ENCODE measurements at regions not wholly inside any gene's neighbourhood (a gene's known extent, or its start where the extent isn't known, plus 50 kb on each side); places are given as distances from the start of the nearest gene placed in this dataset.

DNA sequence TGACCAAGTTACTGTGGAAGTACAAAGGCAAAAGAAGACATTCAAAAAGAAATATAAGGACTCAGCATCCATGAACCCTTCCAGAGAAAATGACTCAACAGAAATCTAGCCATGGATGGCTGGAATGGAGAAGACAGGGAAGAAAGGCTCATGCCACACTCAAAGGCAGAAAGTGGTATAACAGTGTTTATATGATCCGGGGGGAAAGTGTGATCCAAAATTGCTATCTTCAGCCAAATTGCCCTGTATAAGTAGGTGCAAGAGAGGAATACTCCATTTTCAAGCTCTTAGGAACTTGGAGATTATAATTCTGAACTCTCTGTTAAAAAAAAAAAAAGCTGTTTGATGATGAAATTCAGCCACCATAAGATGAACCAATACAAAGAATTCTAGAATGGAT lies 81.8 kb upstream of the TENM4 start:
- Histone ChIP-seq H3K9ac (ENCODE audit: extremely low read depth, insufficient read length, low read length) (no peak overlapping the region), H4K8ac (replicated peaks; ENCODE audit: insufficient read length, low read depth, low read length) (no peak overlapping the region), H3K4ac (ENCODE audit: low read depth, low read length) (no peak overlapping the region), H3K23ac (ENCODE audit: insufficient read length, low read depth, low read length) (no peak overlapping the region), H3K14ac (ENCODE audit: insufficient read depth, low read length) (no peak overlapping the region), H2BK20ac (ENCODE audit: low read depth, low read length, poor library complexity, severe bottlenecking) (no peak overlapping the region), H3K27me3 (ENCODE audit: insufficient read depth, low read length) (no peaks in the 10 kb centered on the region; the same call in 1 of the 2 replicates), H3K79me1 (ENCODE audit: insufficient read depth, low read depth, low read length, poor library complexity, severe bottlenecking) (no peaks in the 10 kb centered on the region), H3K4me1 (ENCODE audit: insufficient read depth, low read length) (no peaks in the 10 kb centered on the region), H3T11ph (ENCODE audit: low read length) (no peak overlapping the region), H4K20me1 (ENCODE audit: control insufficient read depth, insufficient read depth, insufficient read length) (no peaks in the 10 kb centered on the region), H3K18ac (ENCODE audit: insufficient read length, low read depth, low read length) (no peak overlapping the region), H3K27ac (ENCODE audit: insufficient read length, low read depth, low read length) (no peak overlapping the region), H4K5ac (ENCODE audit: insufficient read length, low read depth, low read length) (no peak overlapping the region), H3K56ac (ENCODE audit: insufficient read length, low read depth, low read length) (no peak overlapping the region), H2BK5ac (ENCODE audit: insufficient read length, low read length) (no peak overlapping the region), H2AFZ (ENCODE audit: low read length) (no peak overlapping the region), H2AK5ac (ENCODE audit: insufficient read length, low read length) (no peak overlapping the region), H3K4me2 (ENCODE audit: insufficient read depth, insufficient read length, low read length) (no peak overlapping the region), H3K79me2 (ENCODE audit: insufficient read depth, low read length) (no peaks in the 10 kb centered on the region), H4K91ac (ENCODE audit: insufficient read length, low read depth, low read length) (no peak overlapping the region), H2BK12ac (ENCODE audit: insufficient read length, low read depth, low read length) (no peak overlapping the region), H2BK15ac (ENCODE audit: low read depth, low read length) (no peak overlapping the region), H3K9me3 (ENCODE audit: control insufficient read depth, low read depth, low read length) (no peaks in the 10 kb centered on the region), H2BK120ac (ENCODE audit: low read depth, low read length, poor library complexity, severe bottlenecking) (no peak overlapping the region), H3K23me2 (ENCODE audit: insufficient read length, low read depth, low read length, poor library complexity, severe bottlenecking) (no peaks in the 10 kb centered on the region)
- Mint-ChIP-seq H3K4me3 (no peak overlapping the region), H3K36me3 (ENCODE audit: insufficient read depth in 1 of 3, low read depth in 3 of 3) (no peaks in the 10 kb centered on the region), H3K9me3 (no peaks in the 10 kb centered on the region), H3K27me3 (ENCODE audit: low read depth) (no peaks in the 10 kb centered on the region), H3K27ac (no peak overlapping the region), H3K4me1 (peaks cover 4 to 14% of the 10 kb centered on the region in 2 experiments; a peak in 3 of 4 replicates)
- no CpG with 5 or more reads among the region's 1 CpG for WGBS (ENCODE audit: extremely low coverage, insufficient read length, low lambda C conversion rate)
- DNase-seq, result no peak
- TF ChIP-seq CTCF (conservative IDR thresholded peaks at IDR 0.05), result no peak

Measured in H9 (cell line).